Esophagus muscularis mucosa (tissue), 4 donors: ENCODE measurements at regions not wholly inside any gene's neighbourhood (a gene's known extent, or its start where the extent isn't known, plus 50 kb on each side); places are given as distances from the start of the nearest gene placed in this dataset.

Source experiments
- DNase-seq: peaks from one replicate; pipeline ENCODE4 v3.0.0-alpha.2; 2017; ENCODE audit errors: extremely low spot score
- H3K27ac ChIP-seq, 4 donors: fragments of 200-600 bp; sonication (generic); replicated peaks in 1 of 4; 1 replicate in 3 of 4; 2 replicates in 1 of 4; pipeline ENCODE4 v1.5.1; 2016 to 2019; ENCODE audit warnings: mild to moderate bottlenecking in 1 of 4
- H3K27me3 ChIP-seq, 4 donors: fragments of 200-600 bp; sonication (generic); one replicate each; pipeline versions ENCODE4 v1.5.1 to v1.6.0; 2016 to 2019
- H3K36me3 ChIP-seq, 4 donors: fragments of 200-600 bp; sonication (generic); one replicate each; pipeline ENCODE4 v1.5.1; 2016 to 2019
- H3K4me1 ChIP-seq, 4 donors: fragments of 200-600 bp; sonication (generic); one replicate each; pipeline ENCODE4 v1.5.1; 2016 to 2019
- H3K4me3 ChIP-seq, 4 donors: fragments of 200-600 bp; sonication (generic); 1 replicate in 2 of 4; 2 replicates in 2 of 4; pipeline ENCODE4 v1.5.1; 2016 to 2019; ENCODE audit warnings: mild to moderate bottlenecking in 4 of 4, moderate library complexity in 1 of 4
- H3K9me3 ChIP-seq, 4 donors: fragments of 200-600 bp; sonication (generic); 1 replicate in 3 of 4; 2 replicates in 1 of 4; pipeline ENCODE4 v1.5.1; 2016 to 2019
- EP300 ChIP-seq: sonication (generic); formaldehyde crosslinking; IDR thresholded peaks from one replicate; pipeline ENCODE4 v1.6.1; 2017; ENCODE audit warnings: antibody characterized with exemption
- POLR2A ChIP-seq: fragments of 450-650 bp; IDR thresholded peaks from one replicate; pipeline ENCODE4 v1.6.1; 2017; ENCODE audit warnings: antibody characterized with exemption, moderate library complexity, mild to moderate bottlenecking, low read depth
- POLR2AphosphoS5 ChIP-seq, 2 donors: sonication (generic); formaldehyde crosslinking; IDR thresholded peaks; one replicate each; pipeline ENCODE4 v1.6.1; 2017; ENCODE audit warnings: antibody characterized with exemption in 2 of 2
- WGBS: methylation state at CpG from one replicate; pipeline ENCODE4 v1.1.5; 2018; 5-methylcytosine and 5-hydroxymethylcytosine counted together
- intact Hi-C: fragments of 100-400 bp; cut with DNase I; formaldehyde crosslinking; loops from one replicate; pipeline ENCODE4 v1.15.1; 2023
- TF ChIP-seq, protein P1 (sequence below), 3 experiments: fragments of 200-600 bp in 2 of 3; fragments of 450-650 bp in 1 of 3; sonication (generic) in 2 of 3; IDR thresholded peaks; one replicate each; pipeline ENCODE4 v1.5.1; 2017 to 2019; ENCODE audit warnings: antibody characterized with exemption in 3 of 3, mild to moderate bottlenecking in 2 of 3, moderate library complexity in 1 of 3

DNA sequence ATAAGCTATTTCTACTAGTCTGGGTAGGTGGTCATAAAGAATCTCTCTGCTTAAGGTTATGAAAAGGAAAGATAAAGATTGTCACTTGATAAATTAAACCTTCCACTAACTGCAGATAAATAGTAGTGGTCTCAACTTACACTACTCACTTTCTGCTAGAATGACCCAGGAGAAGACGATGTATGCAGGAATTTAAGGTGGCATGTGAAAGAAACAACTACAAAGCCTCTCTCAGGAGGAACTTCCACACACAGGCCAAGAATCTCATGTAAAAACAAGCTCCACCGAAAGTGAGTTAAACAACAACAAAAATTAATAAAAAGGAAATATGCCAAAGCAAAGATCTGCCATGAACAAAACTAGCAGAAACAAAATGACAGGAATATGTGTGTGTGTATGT lies 165.4 kb downstream of the CDC14C start:
- H3K27ac ChIP-seq, result no peak overlapping the region
- DNase-seq, result no peak
- no peaks in the 10 kb centered on the region for H3K36me3 ChIP-seq
- H3K4me3 ChIP-seq, result no peak overlapping the region
- WGBS, result 41% methylated on average over 2 of the region's 2 CpGs
- H3K4me1 ChIP-seq, result no peaks in the 10 kb centered on the region
- no peaks in the 10 kb centered on the region for H3K27me3 ChIP-seq
- TF ChIP-seq POLR2A (no peak), EP300 (no peak), POLR2AphosphoS5 (IDR thresholded peaks at IDR 0.05) (no peak)
- TF ChIP-seq, protein P1, sequence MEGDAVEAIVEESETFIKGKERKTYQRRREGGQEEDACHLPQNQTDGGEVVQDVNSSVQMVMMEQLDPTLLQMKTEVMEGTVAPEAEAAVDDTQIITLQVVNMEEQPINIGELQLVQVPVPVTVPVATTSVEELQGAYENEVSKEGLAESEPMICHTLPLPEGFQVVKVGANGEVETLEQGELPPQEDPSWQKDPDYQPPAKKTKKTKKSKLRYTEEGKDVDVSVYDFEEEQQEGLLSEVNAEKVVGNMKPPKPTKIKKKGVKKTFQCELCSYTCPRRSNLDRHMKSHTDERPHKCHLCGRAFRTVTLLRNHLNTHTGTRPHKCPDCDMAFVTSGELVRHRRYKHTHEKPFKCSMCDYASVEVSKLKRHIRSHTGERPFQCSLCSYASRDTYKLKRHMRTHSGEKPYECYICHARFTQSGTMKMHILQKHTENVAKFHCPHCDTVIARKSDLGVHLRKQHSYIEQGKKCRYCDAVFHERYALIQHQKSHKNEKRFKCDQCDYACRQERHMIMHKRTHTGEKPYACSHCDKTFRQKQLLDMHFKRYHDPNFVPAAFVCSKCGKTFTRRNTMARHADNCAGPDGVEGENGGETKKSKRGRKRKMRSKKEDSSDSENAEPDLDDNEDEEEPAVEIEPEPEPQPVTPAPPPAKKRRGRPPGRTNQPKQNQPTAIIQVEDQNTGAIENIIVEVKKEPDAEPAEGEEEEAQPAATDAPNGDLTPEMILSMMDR (IDR thresholded peaks at IDR 0.05), result no peak
- no peaks in the 10 kb centered on the region for H3K9me3 ChIP-seq
- intact Hi-C loops, result no loop called here

DNA sequence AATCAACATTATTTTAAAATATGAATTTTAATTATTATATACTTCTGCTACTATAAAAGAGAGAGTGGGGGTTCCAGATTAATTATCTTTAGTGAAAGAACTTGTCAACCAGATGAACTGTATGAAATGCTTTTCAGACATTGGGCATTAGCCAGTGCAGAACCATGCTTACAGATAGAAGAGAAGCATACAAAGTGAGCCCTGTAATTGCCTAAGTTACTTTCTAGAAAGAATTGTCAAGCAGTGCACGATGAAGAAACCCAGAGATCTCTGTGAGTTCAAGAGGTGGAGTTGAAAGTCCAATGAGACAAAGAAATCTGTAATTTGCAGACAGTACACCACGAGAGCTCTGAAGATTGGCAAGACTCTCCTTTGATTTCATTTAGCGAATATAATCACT lies 166.7 kb downstream of the CDC14C start:
- TF ChIP-seq POLR2A, result no peak
- no peak for TF ChIP-seq POLR2AphosphoS5 (IDR thresholded peaks at IDR 0.05)
- TF ChIP-seq, protein P1 (IDR thresholded peaks at IDR 0.05), result no peak
- TF ChIP-seq EP300, result no peak
- Histone ChIP-seq H3K27me3 (no peaks in the 10 kb centered on the region), H3K4me3 (no peak overlapping the region), H3K9me3 (no peaks in the 10 kb centered on the region), H3K36me3 (no peaks in the 10 kb centered on the region), H3K27ac (no peak overlapping the region), H3K4me1 (no peaks in the 10 kb centered on the region)
- intact Hi-C loops, result no loop called here
- 56% methylated on average over 3 of the region's 3 CpGs for WGBS
- DNase-seq, result no peak

DNA sequence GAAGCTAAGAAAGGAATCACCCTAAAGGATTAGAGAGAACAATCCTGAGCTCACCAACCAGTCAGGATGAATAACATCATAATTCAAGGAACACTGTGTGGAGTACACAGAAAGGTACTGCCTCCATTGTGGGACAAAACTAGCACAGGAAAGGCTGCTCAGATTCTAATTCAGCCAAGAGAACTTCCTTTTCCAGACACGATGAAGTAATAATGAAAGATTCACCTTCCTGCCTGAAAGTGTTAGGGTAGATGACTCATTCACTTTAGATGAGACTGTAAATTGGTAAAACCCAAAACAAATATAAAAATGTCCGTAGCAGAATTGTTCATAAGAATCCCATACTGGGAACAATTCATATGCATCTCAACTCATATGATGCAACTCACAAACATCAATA lies 167.2 kb downstream of the CDC14C start:
- H3K27me3 ChIP-seq, result no peaks in the 10 kb centered on the region
- no peak overlapping the region for H3K27ac ChIP-seq
- H3K4me3 ChIP-seq, result no peak overlapping the region
- no peaks in the 10 kb centered on the region for H3K9me3 ChIP-seq
- intact Hi-C loops, result no loop called here
- H3K36me3 ChIP-seq, result no peaks in the 10 kb centered on the region
- H3K4me1 ChIP-seq, result no peaks in the 10 kb centered on the region
- DNase-seq, result no peak
- 66% methylated on average over 2 of the region's 2 CpGs for WGBS
- TF ChIP-seq POLR2A, result no peak
- TF ChIP-seq EP300, result no peak
- TF ChIP-seq, protein P1 (IDR thresholded peaks at IDR 0.05), result no peak
- TF ChIP-seq POLR2AphosphoS5 (IDR thresholded peaks at IDR 0.05), result no peak

DNA sequence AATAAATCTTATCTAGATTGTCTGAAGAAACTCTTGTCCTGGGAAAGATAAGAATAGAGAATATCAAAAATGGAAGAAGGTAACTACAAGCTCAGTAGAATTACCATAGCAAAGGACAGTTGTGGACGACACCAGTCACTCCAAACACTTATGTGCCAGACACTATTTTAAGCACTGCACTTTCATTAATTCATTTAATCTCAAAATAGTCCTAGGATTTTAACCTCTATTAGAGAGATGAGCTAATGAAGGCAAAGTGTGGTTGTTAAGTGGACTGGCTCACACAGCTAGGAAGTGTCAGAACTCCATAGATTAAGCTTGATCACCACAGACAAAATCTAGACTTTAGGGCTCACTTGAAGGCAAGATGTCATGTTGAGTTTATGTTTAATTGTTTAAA lies 168.9 kb downstream of the CDC14C start:
- intact Hi-C loops, result no loop called here
- Histone ChIP-seq H3K9me3 (no peaks in the 10 kb centered on the region), H3K36me3 (no peaks in the 10 kb centered on the region), H3K27me3 (no peaks in the 10 kb centered on the region), H3K4me3 (no peak overlapping the region), H3K27ac (no peak overlapping the region), H3K4me1 (no peaks in the 10 kb centered on the region)
- DNase-seq, result no peak
- 67% methylated on average over 1 of the region's 1 CpG for WGBS
- TF ChIP-seq EP300 (no peak), POLR2AphosphoS5 (IDR thresholded peaks at IDR 0.05) (no peak), POLR2A (no peak)
- TF ChIP-seq, protein P1 (IDR thresholded peaks at IDR 0.05), result no peak

DNA sequence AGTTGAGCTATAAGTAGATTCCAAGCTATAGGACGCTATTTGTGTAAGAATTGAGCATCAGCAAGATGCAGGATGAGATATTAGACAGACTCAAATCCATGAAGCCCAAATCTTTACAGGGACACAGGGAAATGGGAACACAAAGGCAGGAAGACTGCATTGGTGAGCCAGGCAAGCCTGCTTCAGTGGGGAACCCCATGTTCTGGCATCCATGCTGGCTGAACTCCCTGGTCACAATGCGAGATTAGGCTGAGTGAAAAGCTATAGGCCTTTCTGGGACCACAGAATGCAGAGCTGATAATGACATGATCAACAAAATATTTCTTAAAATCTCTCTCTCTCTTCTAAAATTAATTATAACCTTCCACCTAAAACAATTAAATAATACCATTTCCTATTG lies 170.5 kb downstream of the CDC14C start:
- intact Hi-C loops, result no loop called here
- 90% methylated on average over 2 of the region's 2 CpGs for WGBS
- TF ChIP-seq POLR2AphosphoS5 (IDR thresholded peaks at IDR 0.05), result no peak
- TF ChIP-seq EP300, result no peak
- no peak for TF ChIP-seq POLR2A
- TF ChIP-seq, protein P1 (IDR thresholded peaks at IDR 0.05), result no peak
- H3K4me1 ChIP-seq, result no peaks in the 10 kb centered on the region
- H3K36me3 ChIP-seq, result no peaks in the 10 kb centered on the region
- H3K9me3 ChIP-seq, result no peaks in the 10 kb centered on the region
- DNase-seq, result no peak
- H3K27ac ChIP-seq, result no peak overlapping the region
- no peak overlapping the region for H3K4me3 ChIP-seq
- no peaks in the 10 kb centered on the region for H3K27me3 ChIP-seq
